ENCODE measurements at regions not wholly inside any gene's neighbourhood (a gene's known extent, or its start where the extent isn't known, plus 50 kb on each side); places are given as distances from the start of the nearest gene placed in this dataset.
"Not testable (repeated sequence)": the region's sequence is repeated elsewhere in the genome, so short reads cannot be mapped to it uniquely, and the experiment has no call there.

GRCh38 chr5:77869116-77869798 lies 93.1 kb upstream of the TBCA start:
- no peak overlapping the region for H3K9ac ChIP-seq (ENCODE audit: low read length in 2 of 2)
- H3K9me3 ChIP-seq (ENCODE audit: control insufficient read depth in 2 of 2, low read length in 2 of 2) = no peaks in the 10 kb centered on the region
- H3K27ac ChIP-seq (ENCODE audit: low read length) = no peak overlapping the region
- H3K27me3 ChIP-seq (ENCODE audit: control insufficient read depth in 1 of 2, insufficient read depth in 2 of 2, low read length in 2 of 2) = no peaks in the 10 kb centered on the region
- H3K4me3 ChIP-seq (ENCODE audit: low read length in 2 of 2) = no peak overlapping the region
- no peaks in the 10 kb centered on the region for H3K36me3 ChIP-seq (ENCODE audit: control insufficient read depth in 2 of 2, insufficient read depth in 2 of 2, low read length in 2 of 2)
- H3K4me1 ChIP-seq (ENCODE audit: control insufficient read depth, insufficient read depth, low read length) = no peaks in the 10 kb centered on the region

GRCh38 chr5:77867914-77868313 lies 91.8 kb upstream of the TBCA start:
- Histone ChIP-seq H3K27ac (ENCODE audit: low read length) (no peak overlapping the region), H3K9ac (ENCODE audit: low read length in 2 of 2) (no peak overlapping the region), H3K36me3 (ENCODE audit: control insufficient read depth in 2 of 2, insufficient read depth in 2 of 2, low read length in 2 of 2) (no peaks in the 10 kb centered on the region), H3K9me3 (ENCODE audit: control insufficient read depth in 2 of 2, low read length in 2 of 2) (no peaks in the 10 kb centered on the region), H3K4me1 (ENCODE audit: control insufficient read depth, insufficient read depth, low read length) (no peaks in the 10 kb centered on the region), H3K4me3 (ENCODE audit: low read length in 2 of 2) (no peak overlapping the region), H3K27me3 (ENCODE audit: control insufficient read depth in 1 of 2, insufficient read depth in 2 of 2, low read length in 2 of 2) (no peaks in the 10 kb centered on the region)

DNA sequence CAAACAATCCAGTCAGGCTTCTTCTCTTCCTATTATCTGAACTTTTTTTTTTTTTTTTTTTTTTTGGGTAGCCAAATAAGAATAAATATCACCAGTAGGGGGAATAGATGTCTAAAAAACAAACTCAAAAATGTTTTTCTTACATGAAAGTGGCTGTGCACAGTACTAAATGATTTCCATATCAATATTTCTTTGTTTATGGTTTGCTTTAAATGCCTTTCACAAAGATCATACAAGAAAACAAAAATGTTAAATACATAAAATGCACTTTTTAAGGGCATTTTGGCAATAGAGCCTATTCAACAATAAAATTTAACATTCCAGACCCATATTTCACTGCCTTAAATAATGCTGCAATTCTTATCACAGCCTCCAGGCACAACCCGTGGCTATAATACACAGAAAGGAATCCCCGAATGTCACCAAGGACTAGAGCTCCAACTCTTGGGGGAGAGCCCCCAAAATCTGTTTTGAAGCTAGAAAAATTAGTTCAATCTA lies 91.1 kb upstream of the TBCA start:
- Histone ChIP-seq H3K27ac (ENCODE audit: low read length) (no peak overlapping the region), H3K9me3 (ENCODE audit: control insufficient read depth in 2 of 2, low read length in 2 of 2) (no peaks in the 10 kb centered on the region), H3K36me3 (ENCODE audit: control insufficient read depth in 2 of 2, insufficient read depth in 2 of 2, low read length in 2 of 2) (no peaks in the 10 kb centered on the region), H3K4me1 (ENCODE audit: control insufficient read depth, insufficient read depth, low read length) (no peaks in the 10 kb centered on the region), H3K4me3 (ENCODE audit: low read length in 2 of 2) (no peak overlapping the region), H3K9ac (ENCODE audit: low read length in 2 of 2) (no peak overlapping the region), H3K27me3 (ENCODE audit: control insufficient read depth in 1 of 2, insufficient read depth in 2 of 2, low read length in 2 of 2) (no peaks in the 10 kb centered on the region)

GRCh38 chr5:77866198-77866597 lies 90.1 kb upstream of the TBCA start:
- Histone ChIP-seq H3K27ac (ENCODE audit: low read length) (no peak overlapping the region), H3K9ac (ENCODE audit: low read length in 2 of 2) (no peak overlapping the region), H3K27me3 (ENCODE audit: control insufficient read depth in 1 of 2, insufficient read depth in 2 of 2, low read length in 2 of 2) (no peaks in the 10 kb centered on the region), H3K4me3 (ENCODE audit: low read length in 2 of 2) (no peak overlapping the region), H3K36me3 (ENCODE audit: control insufficient read depth in 2 of 2, insufficient read depth in 2 of 2, low read length in 2 of 2) (no peaks in the 10 kb centered on the region), H3K9me3 (ENCODE audit: control insufficient read depth in 2 of 2, low read length in 2 of 2) (no peaks in the 10 kb centered on the region), H3K4me1 (ENCODE audit: control insufficient read depth, insufficient read depth, low read length) (no peaks in the 10 kb centered on the region)

- H3K36me3 ChIP-seq (ENCODE audit: control insufficient read depth in 2 of 2, insufficient read depth in 2 of 2, low read length in 2 of 2) = no peaks in the 10 kb centered on the region
- no peak overlapping the region for H3K27ac ChIP-seq (ENCODE audit: low read length)
- H3K9ac ChIP-seq (ENCODE audit: low read length in 2 of 2) = no peak overlapping the region
- H3K4me1 ChIP-seq (ENCODE audit: control insufficient read depth, insufficient read depth, low read length) = no peaks in the 10 kb centered on the region
- H3K27me3 ChIP-seq (ENCODE audit: control insufficient read depth in 1 of 2, insufficient read depth in 2 of 2, low read length in 2 of 2) = no peaks in the 10 kb centered on the region
- H3K9me3 ChIP-seq (ENCODE audit: control insufficient read depth in 2 of 2, low read length in 2 of 2) = no peaks in the 10 kb centered on the region
- H3K4me3 ChIP-seq (ENCODE audit: low read length in 2 of 2) = no peak overlapping the region
Observed at GRCh38 chr5:77864997-77865396, 88.9 kb upstream of the TBCA start.

- Histone ChIP-seq H3K9me3 (ENCODE audit: control insufficient read depth in 2 of 2, low read length in 2 of 2) (no peaks in the 10 kb centered on the region), H3K9ac (ENCODE audit: low read length in 2 of 2) (no peak overlapping the region), H3K36me3 (ENCODE audit: control insufficient read depth in 2 of 2, insufficient read depth in 2 of 2, low read length in 2 of 2) (no peaks in the 10 kb centered on the region), H3K27me3 (ENCODE audit: control insufficient read depth in 1 of 2, insufficient read depth in 2 of 2, low read length in 2 of 2) (no peaks in the 10 kb centered on the region), H3K4me3 (ENCODE audit: low read length in 2 of 2) (no peak overlapping the region), H3K4me1 (ENCODE audit: control insufficient read depth, insufficient read depth, low read length) (no peaks in the 10 kb centered on the region), H3K27ac (ENCODE audit: low read length) (no peak overlapping the region)
Observed at GRCh38 chr5:77863181-77863580, 87.0 kb upstream of the TBCA start.

DNA sequence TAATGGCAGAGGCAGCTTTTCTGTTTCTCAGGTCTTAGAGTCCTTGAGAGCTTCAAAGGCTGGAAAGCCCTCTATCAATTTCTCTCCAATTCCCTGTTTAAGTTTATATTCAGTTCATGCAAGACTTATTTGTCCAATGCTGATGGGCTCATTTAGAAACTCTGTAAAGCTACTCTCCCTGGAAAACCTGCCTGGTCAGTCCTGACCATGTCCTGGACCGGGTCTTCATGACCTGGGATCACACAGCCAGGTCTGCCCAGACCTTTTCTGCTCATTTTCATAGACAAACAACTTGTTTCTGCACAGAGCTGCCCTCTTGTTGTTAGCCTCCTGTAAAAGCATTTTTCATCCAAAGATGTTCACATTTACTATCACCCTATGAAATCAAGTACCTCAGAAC lies 85.4 kb upstream of the TBCA start:
- H3K27ac ChIP-seq (ENCODE audit: low read length) = no peak overlapping the region
- no peak overlapping the region for H3K4me3 ChIP-seq (ENCODE audit: low read length in 2 of 2)
- no peaks in the 10 kb centered on the region for H3K4me1 ChIP-seq (ENCODE audit: control insufficient read depth, insufficient read depth, low read length)
- H3K36me3 ChIP-seq (ENCODE audit: control insufficient read depth in 2 of 2, insufficient read depth in 2 of 2, low read length in 2 of 2) = no peaks in the 10 kb centered on the region
- no peaks in the 10 kb centered on the region for H3K27me3 ChIP-seq (ENCODE audit: control insufficient read depth in 1 of 2, insufficient read depth in 2 of 2, low read length in 2 of 2)
- no peak overlapping the region for H3K9ac ChIP-seq (ENCODE audit: low read length in 2 of 2)
- H3K9me3 ChIP-seq (ENCODE audit: control insufficient read depth in 2 of 2, low read length in 2 of 2) = no peaks in the 10 kb centered on the region

- H3K4me1 ChIP-seq (ENCODE audit: control insufficient read depth, insufficient read depth, low read length) = no peaks in the 10 kb centered on the region
- H3K9me3 ChIP-seq (ENCODE audit: control insufficient read depth in 2 of 2, low read length in 2 of 2) = no peaks in the 10 kb centered on the region
- H3K27ac ChIP-seq (ENCODE audit: low read length) = no peak overlapping the region
- no peaks in the 10 kb centered on the region for H3K27me3 ChIP-seq (ENCODE audit: control insufficient read depth in 1 of 2, insufficient read depth in 2 of 2, low read length in 2 of 2)
- no peak overlapping the region for H3K4me3 ChIP-seq (ENCODE audit: low read length in 2 of 2)
- H3K36me3 ChIP-seq (ENCODE audit: control insufficient read depth in 2 of 2, insufficient read depth in 2 of 2, low read length in 2 of 2) = no peaks in the 10 kb centered on the region
- H3K9ac ChIP-seq (ENCODE audit: low read length in 2 of 2) = no peak overlapping the region
Observed at GRCh38 chr5:77859306-77859705, 83.2 kb upstream of the TBCA start.

GRCh38 chr5:77858678-77859077 lies 82.5 kb upstream of the TBCA start:
- not testable (repeated sequence) for H3K4me3 ChIP-seq (ENCODE audit: low read length in 2 of 2); H3K4me1 ChIP-seq (ENCODE audit: control insufficient read depth, insufficient read depth, low read length); H3K27me3 ChIP-seq (ENCODE audit: control insufficient read depth in 1 of 2, insufficient read depth in 2 of 2, low read length in 2 of 2); H3K9me3 ChIP-seq (ENCODE audit: control insufficient read depth in 2 of 2, low read length in 2 of 2); H3K36me3 ChIP-seq (ENCODE audit: control insufficient read depth in 2 of 2, insufficient read depth in 2 of 2, low read length in 2 of 2); H3K27ac ChIP-seq (ENCODE audit: low read length); H3K9ac ChIP-seq (ENCODE audit: low read length in 2 of 2)

DNA sequence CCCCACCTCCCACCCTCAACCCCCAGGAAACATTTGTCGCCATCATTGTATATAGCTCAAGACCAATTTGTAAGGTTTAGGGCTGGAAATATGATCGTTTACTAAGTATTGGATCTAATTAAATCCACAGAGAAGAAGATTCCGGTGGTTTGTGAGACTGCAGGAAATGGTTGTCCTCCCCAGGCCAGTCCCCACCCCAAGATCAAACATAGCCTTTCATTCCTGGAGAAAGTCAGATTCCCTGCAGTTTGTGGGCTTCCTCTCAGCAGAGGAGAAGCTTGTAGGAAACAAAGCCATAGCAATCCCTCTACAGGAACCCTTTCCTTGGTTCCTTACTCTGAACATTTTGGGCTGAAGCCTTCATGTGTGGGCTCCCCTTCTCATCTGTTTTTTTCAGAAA lies 79.2 kb upstream of the TBCA start:
- Histone ChIP-seq H3K36me3 (ENCODE audit: control insufficient read depth in 2 of 2, insufficient read depth in 2 of 2, low read length in 2 of 2) (no peaks in the 10 kb centered on the region), H3K9me3 (ENCODE audit: control insufficient read depth in 2 of 2, low read length in 2 of 2) (no peaks in the 10 kb centered on the region), H3K4me1 (ENCODE audit: control insufficient read depth, insufficient read depth, low read length) (peaks cover 5% of the 10 kb centered on the region), H3K9ac (ENCODE audit: low read length in 2 of 2) (no peak overlapping the region), H3K27ac (ENCODE audit: low read length) (no peak overlapping the region), H3K27me3 (ENCODE audit: control insufficient read depth in 1 of 2, insufficient read depth in 2 of 2, low read length in 2 of 2) (no peaks in the 10 kb centered on the region), H3K4me3 (ENCODE audit: low read length in 2 of 2) (no peak overlapping the region)

DNA sequence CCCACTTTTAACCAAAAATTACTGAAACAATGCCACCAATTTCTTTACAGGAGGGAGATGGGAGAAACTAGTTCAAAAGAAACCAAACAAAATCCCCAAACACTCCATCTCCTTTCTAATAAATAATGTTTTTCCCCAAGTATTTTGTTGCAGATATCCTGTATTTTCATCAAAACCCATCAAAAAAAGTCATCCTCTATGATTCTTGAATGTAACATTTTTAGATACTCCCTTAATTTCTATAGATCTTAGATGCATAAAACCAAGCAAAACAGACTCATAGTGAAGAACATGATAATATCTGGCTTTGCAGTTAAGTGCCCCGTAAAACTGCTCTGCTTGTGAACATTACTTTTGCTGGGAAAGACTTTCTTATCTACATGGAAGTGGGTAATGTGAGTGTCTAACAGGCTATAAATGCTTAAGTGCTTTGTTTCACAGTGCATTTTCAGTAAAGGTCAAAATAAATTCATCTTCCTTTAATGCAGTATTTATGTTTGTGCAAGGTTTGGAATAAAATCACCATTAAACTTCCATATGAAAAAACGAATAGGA lies 77.3 kb upstream of the TBCA start:
- Histone ChIP-seq H3K9me3 (ENCODE audit: control insufficient read depth in 2 of 2, low read length in 2 of 2) (no peaks in the 10 kb centered on the region), H3K4me3 (ENCODE audit: low read length in 2 of 2) (no peak overlapping the region)

More for the DNA sequence above, 77.3 kb upstream of the TBCA start:
- Histone ChIP-seq H3K27me3 (ENCODE audit: control insufficient read depth in 1 of 2, insufficient read depth in 2 of 2, low read length in 2 of 2) (no peaks in the 10 kb centered on the region), H3K4me1 (ENCODE audit: control insufficient read depth, insufficient read depth, low read length) (peaks cover 5% of the 10 kb centered on the region), H3K27ac (ENCODE audit: low read length) (no peak overlapping the region), H3K9ac (ENCODE audit: low read length in 2 of 2) (no peak overlapping the region), H3K36me3 (ENCODE audit: control insufficient read depth in 2 of 2, insufficient read depth in 2 of 2, low read length in 2 of 2) (no peaks in the 10 kb centered on the region)
